NCI-H446 (cell line): ENCODE measurements at regions not wholly inside any gene's neighbourhood (a gene's known extent, or its start where the extent isn't known, plus 50 kb on each side); places are given as distances from the start of the nearest gene placed in this dataset.

Source experiments
- DNase-seq, 2 experiments: peaks; one replicate each; lab custom pipeline; 2025; lab: John Stamatoyannopoulos, UW

GRCh38 chr2:19235308-19235707, 123.1 kb downstream of the OSR1 start:
- no peak for DNase-seq

- DNase-seq: no peak
Measured at GRCh38 chr2:19232312-19232711, 126.1 kb downstream of the OSR1 start.

GRCh38 chr2:19231625-19232024, 126.8 kb downstream of the OSR1 start:
- no peak for DNase-seq

- no peak for DNase-seq
Measured at GRCh38 chr2:19230626-19231025, 127.8 kb downstream of the OSR1 start.

GRCh38 chr2:19228715-19229114, 129.7 kb downstream of the OSR1 start:
- DNase-seq: no peak

- DNase-seq: no peak
Measured at GRCh38 chr2:19228181-19228593, 130.2 kb downstream of the OSR1 start.

- no peak for DNase-seq
Measured at GRCh38 chr2:19226871-19227270, 131.6 kb downstream of the OSR1 start.

- DNase-seq: no peak
Measured at GRCh38 chr2:19226386-19226785, 132.0 kb downstream of the OSR1 start.

- no peak for DNase-seq
Measured at GRCh38 chr2:19225931-19226330, 132.5 kb downstream of the OSR1 start.

GRCh38 chr2:19225126-19225525, 133.3 kb downstream of the OSR1 start:
- DNase-seq: no peak

- no peak for DNase-seq
Measured at GRCh38 chr2:19224486-19224885, 133.9 kb downstream of the OSR1 start.

GRCh38 chr2:19224011-19224410, 134.4 kb downstream of the OSR1 start:
- DNase-seq: no peak

GRCh38 chr2:19219060-19219459, 139.4 kb downstream of the OSR1 start:
- no peak for DNase-seq

GRCh38 chr2:19218166-19218565, 140.3 kb downstream of the OSR1 start:
- no peak for DNase-seq

GRCh38 chr2:19216676-19217602, 141.5 kb downstream of the OSR1 start:
- no peak for DNase-seq

- no peak for DNase-seq
Measured at GRCh38 chr2:19216238-19216637, 142.2 kb downstream of the OSR1 start.

- DNase-seq: no peak
Measured at GRCh38 chr2:19214682-19215391, 143.6 kb downstream of the OSR1 start.

GRCh38 chr2:19209575-19210341, 148.7 kb downstream of the OSR1 start:
- no peak for DNase-seq

GRCh38 chr2:19208479-19209199, 149.8 kb downstream of the OSR1 start:
- DNase-seq: no peak

- no peak for DNase-seq
Measured at GRCh38 chr2:19207452-19207851, 151.0 kb downstream of the OSR1 start.

GRCh38 chr2:19205983-19206533, 152.4 kb downstream of the OSR1 start:
- no peak for DNase-seq
